NCI-H187 (cell line): ENCODE measurements at regions not wholly inside any gene's neighbourhood (a gene's known extent, or its start where the extent isn't known, plus 50 kb on each side); places are given as distances from the start of the nearest gene placed in this dataset.
"Not testable (repeated sequence)": the region's sequence is repeated elsewhere in the genome, so short reads cannot be mapped to it uniquely, and the experiment has no call there.

Source experiments
- DNase-seq, 2 experiments: peaks; one replicate each; lab custom pipeline; 2025; lab: John Stamatoyannopoulos, UW

DNA sequence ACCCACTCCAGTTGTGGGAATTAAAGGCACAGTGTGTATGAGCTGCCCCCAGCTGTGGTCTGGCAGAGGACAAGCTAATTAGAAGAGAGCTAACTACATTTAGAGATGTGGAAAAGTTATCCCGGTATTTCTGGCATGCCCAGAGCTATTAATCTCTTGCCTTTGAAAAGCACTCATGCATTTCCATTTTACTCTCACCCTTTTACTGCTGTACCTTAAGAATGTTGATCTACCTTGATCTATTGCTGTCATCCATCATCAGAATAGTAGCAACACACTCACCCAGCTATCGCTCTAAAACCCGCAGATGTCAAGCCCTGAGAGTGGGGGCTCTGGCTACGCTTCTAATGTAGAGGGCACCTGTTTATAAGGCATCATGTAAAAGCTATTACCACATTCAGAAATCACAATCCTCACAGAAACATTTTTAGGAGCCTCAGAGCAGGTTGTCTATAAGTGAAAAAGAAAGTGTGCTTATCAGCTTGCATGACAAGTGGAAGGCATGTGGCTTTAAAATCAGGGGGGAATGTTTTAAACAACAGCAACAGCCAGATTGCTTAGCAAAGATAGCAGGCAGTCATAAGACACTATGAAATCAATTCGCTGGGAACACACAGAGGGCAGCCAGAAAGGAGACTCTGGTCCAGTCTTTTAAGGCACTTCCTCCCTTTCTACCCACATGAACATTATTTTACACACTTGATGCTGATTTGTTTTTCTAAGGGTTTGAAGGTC lies 224.2 kb upstream of the IRS2 start:
- peak; percentile 83 to 87 for DNase-seq

- DNase-seq: no peak
These were observed 222.4 kb upstream of the IRS2 start for GRCh38 chr13:110008816-110009215.

GRCh38 chr13:110006304-110006703 lies 219.9 kb upstream of the IRS2 start:
- DNase-seq: no peak

GRCh38 chr13:110005563-110005962 lies 219.2 kb upstream of the IRS2 start:
- DNase-seq: no peak

DNA sequence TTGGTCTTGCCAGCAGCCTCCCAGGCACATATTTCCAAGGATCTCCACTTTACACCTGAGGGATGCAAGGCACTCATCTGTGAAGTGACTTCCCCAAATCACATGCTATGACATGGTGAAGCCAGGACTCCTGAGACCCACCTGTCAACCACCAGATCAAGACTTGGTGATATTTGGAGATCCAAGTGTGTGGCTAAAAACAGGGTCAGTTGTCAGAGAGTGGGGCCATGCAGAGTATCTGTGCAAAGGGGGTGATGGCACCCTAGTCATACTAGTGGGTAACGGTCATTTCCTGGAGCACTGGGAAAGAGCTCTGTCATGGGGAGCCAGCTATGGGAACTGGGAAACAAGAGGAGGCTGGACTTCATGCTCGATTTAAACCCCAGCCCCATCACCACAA lies 218.4 kb upstream of the IRS2 start:
- DNase-seq: no peak

- no peak for DNase-seq
These were observed 215.4 kb upstream of the IRS2 start for GRCh38 chr13:110001670-110002275.

DNA sequence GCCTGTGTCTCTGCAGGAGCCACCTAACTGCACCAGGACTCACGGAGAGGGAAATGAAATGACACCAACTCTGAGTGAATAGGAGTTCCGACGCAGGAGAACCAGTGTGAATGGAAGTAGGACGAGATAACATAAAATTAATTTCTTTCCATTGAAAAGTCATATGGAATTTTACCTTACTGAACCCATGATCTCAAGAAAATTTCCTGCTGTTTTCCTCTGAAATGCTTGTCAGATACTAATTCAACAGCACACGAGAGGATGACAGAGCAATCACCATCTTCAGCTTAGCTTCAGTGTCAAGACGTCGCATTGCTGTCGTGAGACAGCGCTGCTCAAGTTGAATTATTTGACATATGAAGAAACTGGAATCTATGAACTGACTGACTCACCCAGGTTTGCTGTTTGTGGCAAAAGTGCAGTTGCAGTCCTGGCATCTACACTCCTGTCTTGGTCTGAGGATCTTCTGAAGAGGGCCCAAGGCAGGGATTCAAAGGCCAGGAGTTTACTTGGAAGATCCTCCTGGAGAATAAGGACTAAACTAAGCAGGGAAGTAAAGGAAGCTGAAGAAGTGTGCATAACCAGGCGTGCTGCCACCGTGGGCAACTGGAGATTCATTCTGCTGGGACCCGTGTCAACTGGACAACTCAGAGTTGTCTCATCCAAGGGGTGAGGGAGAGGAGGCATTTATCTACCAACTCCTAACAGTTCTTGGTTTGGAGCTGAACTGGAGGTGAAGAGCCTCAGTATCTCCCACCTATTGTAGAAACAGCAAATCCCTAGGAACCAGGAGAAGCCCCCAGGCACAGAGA lies 214.4 kb upstream of the IRS2 start:
- no peak for DNase-seq

DNA sequence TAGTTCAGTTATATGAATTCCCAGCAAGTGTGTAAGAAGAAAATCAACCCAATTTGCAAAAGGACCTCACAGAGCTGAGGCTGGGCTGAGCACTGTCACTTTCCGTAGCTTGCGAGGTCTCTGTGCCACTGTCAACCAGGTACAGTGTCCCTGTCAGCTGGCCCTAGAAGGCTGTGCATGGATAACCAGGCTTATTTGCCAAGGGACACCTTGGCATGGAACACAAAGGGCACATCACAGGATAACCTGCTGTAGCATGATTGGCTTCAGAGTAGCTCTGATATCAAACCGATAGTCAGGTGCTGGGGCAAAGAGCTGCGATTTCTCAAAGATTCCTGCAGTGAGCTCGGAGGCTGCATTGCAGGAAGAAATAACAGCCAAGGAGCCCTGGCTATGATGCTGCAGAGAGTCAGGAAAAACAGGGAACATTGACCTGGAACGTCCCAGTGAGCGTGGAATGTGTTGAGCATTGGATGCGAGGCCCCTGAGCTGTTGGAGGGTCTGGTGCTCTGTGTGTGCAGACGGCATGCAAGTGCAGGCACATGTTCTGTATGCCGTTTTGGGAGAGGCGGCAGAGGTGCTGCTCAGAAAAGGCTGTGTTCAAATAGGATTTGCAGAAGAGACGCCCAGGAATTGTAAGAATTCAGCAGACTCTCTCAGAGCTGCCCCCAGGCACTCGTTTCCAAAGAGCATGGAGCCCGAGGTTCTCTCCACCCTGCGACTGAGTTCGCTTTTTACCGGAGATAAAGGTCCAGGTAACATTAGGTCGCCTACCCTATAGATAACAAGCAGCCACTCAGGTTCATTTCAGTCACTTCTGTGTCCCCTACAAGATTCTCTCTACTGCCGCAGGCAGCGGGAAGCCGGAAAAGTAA lies 213.5 kb upstream of the IRS2 start:
- DNase-seq: no peak

DNA sequence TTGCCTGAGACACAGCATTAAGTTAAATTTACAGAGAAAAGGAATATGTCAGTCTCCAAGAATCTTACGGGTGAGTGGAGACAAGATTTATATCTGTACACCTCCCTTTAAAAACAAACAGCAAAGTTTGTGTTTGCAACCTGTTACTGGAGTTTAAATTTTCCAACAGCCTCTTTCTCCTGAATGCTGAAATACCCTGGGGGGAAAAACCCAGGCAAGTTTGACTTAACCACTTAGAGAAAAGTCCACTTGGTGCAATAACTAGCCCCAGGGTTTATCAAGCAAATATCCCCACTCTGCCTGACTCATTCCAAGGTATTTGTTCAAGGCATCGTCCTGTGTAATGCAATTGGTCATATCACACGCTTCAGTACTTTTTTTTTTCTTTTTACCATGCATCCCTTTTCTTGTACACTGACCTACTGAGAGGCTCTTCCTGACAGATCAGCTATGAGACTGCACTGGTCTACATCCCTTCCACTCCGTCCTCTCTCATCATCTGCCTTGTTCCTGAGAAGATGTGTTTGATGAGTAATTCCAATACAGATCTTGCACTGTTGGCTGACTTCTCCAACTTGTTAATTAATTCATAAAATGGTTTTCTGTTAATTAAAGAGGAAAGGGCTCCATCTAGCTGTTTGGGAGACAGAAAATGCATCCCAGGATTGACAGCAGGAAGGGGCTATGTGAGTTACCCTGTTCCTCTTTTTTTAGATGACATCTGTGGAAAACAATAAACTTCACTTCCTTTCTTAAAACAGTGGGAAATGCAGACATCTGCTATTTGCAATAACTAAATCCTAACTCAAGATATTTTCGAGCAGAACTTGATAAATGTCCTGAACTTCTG lies 212.5 kb upstream of the IRS2 start:
- DNase-seq: no peak

GRCh38 chr13:109998037-109998436 lies 211.7 kb upstream of the IRS2 start:
- DNase-seq: no peak

GRCh38 chr13:109997056-109997595 lies 210.7 kb upstream of the IRS2 start:
- DNase-seq: not testable (repeated sequence)

DNA sequence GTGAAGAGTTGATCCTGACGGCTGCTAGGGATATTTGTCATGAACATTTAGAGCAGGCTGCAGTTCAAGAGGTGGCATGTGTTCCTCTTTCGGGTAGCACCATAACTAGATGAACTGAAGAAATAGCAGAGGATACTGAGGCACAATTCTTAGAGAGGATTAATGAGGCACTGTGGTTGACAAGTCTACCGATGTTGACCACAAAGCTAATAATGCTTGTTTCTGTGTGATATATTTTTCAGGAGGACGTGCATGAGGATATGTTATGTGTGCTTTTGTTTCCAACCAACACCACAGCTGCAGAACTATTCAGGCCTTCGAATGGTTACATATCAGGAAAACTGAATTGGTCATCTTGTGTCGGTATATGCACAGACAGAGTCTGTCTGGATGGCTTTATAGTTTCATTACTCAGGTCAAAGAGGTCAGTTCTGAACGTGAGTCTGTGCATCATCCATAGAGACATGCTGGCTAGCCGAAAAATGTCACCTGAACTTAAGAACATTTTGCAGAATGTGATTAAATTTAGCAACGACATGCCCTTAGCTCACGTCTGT lies 210.1 kb upstream of the IRS2 start:
- no peak for DNase-seq

- no peak for DNase-seq
These were observed 209.2 kb upstream of the IRS2 start for GRCh38 chr13:109995578-109995977.

GRCh38 chr13:109990296-109990695 lies 203.9 kb upstream of the IRS2 start:
- no peak for DNase-seq

- no peak for DNase-seq
These were observed 203.3 kb upstream of the IRS2 start for GRCh38 chr13:109989686-109990085.

- DNase-seq: no peak
These were observed 202.8 kb upstream of the IRS2 start for GRCh38 chr13:109989155-109989554.

GRCh38 chr13:109986851-109987250 lies 200.5 kb upstream of the IRS2 start:
- no peak for DNase-seq

GRCh38 chr13:109985871-109986450 lies 199.6 kb upstream of the IRS2 start:
- DNase-seq: no peak

GRCh38 chr13:109983447-109983846 lies 197.1 kb upstream of the IRS2 start:
- DNase-seq: no peak

DNA sequence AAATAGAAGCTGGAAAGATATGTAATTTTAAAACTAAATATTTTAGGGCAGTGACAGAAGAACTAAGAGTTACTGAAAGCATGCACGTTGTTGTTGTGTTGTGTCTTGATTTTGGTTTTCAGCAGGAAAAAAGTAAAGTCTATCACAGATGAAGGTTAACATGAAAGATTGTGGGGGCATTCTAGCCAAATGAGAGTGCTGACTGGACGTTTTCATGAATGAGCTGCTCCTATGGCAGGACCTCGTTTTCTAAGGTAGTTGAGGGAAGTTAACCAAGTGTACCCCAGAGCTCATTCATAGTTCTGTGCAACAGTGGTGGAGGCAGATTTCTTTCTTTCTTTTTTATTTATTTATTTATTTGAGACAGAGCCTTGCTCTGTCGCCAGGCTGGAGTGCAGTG lies 194.6 kb upstream of the IRS2 start:
- no peak for DNase-seq
